HEK293 (cell line): ENCODE measurements at regions not wholly inside any gene's neighbourhood (a gene's known extent, or its start where the extent isn't known, plus 50 kb on each side); places are given as distances from the start of the nearest gene placed in this dataset.

ENCODE experiments used
- ATF2 ChIP-seq: fragments of 450-650 bp; formaldehyde crosslinking; IDR thresholded peaks from 2 replicates; pipeline ENCODE4 v1.5.1; 2016; ENCODE audit warnings: missing biosample characterization, missing genetic modification characterization, low read depth
- BCL11B ChIP-seq: fragments of 450-650 bp; formaldehyde crosslinking; IDR thresholded peaks from 2 replicates; pipeline ENCODE4 v1.5.1; 2016; ENCODE audit warnings: low read depth, missing biosample characterization, missing genetic modification characterization
- FEZF1 ChIP-seq: fragments of 450-650 bp; formaldehyde crosslinking; IDR thresholded peaks from 2 replicates; pipeline ENCODE4 v1.5.1; 2016; ENCODE audit warnings: missing biosample characterization, missing genetic modification characterization
- GLI4 ChIP-seq: fragments of 450-650 bp; formaldehyde crosslinking; IDR thresholded peaks from 2 replicates; pipeline ENCODE4 v1.5.1; 2016; ENCODE audit warnings: missing biosample characterization, missing genetic modification characterization
- ZNF223 ChIP-seq: fragments of 450-650 bp; formaldehyde crosslinking; IDR thresholded peaks from 2 replicates; pipeline ENCODE4 v1.5.1; 2016; ENCODE audit warnings: missing biosample characterization, missing genetic modification characterization
- ZNF23 ChIP-seq: fragments of 450-650 bp; formaldehyde crosslinking; IDR thresholded peaks from 2 replicates; pipeline ENCODE4 v1.5.1; 2016; ENCODE audit warnings: missing biosample characterization, missing genetic modification characterization, borderline replicate concordance
- ZNF26 ChIP-seq: fragments of 450-650 bp; formaldehyde crosslinking; IDR thresholded peaks from 2 replicates; pipeline ENCODE4 v1.5.1; 2016; ENCODE audit warnings: missing biosample characterization, missing genetic modification characterization
- ZNF266 ChIP-seq: fragments of 450-650 bp; formaldehyde crosslinking; IDR thresholded peaks from 2 replicates; pipeline ENCODE4 v1.5.1; 2016; ENCODE audit warnings: missing biosample characterization, missing genetic modification characterization, low read depth
- ZNF335 ChIP-seq: fragments of 450-650 bp; formaldehyde crosslinking; conservative IDR thresholded peaks from 2 replicates; pipeline ENCODE4 v1.5.1; 2016; ENCODE audit warnings: missing biosample characterization, missing genetic modification characterization
- ZNF404 ChIP-seq: fragments of 450-650 bp; formaldehyde crosslinking; IDR thresholded peaks from 2 replicates; pipeline ENCODE4 v1.5.1; 2017; ENCODE audit warnings: missing biosample characterization, missing genetic modification characterization
- ZNF513 ChIP-seq: fragments of 450-650 bp; IDR thresholded peaks from 2 replicates; pipeline ENCODE4 v1.5.1; 2018; ENCODE audit warnings: missing biosample characterization, missing genetic modification characterization
- ZNF521 ChIP-seq: fragments of 450-650 bp; formaldehyde crosslinking; IDR thresholded peaks from 2 replicates; pipeline ENCODE4 v1.5.1; 2017; ENCODE audit warnings: missing biosample characterization, mild to moderate bottlenecking, missing genetic modification characterization
- ZNF585B ChIP-seq: fragments of 450-650 bp; formaldehyde crosslinking; IDR thresholded peaks from 2 replicates; pipeline ENCODE4 v1.5.1; 2016; ENCODE audit warnings: missing biosample characterization, missing genetic modification characterization
- ZNF768 ChIP-seq: fragments of 450-650 bp; formaldehyde crosslinking; IDR thresholded peaks from 2 replicates; pipeline ENCODE4 v1.5.1; 2018; ENCODE audit warnings: missing biosample characterization, mild to moderate bottlenecking, missing genetic modification characterization
- ZSCAN30 ChIP-seq: fragments of 450-650 bp; IDR thresholded peaks from 2 replicates; pipeline ENCODE4 v1.5.1; 2018; ENCODE audit warnings: missing biosample characterization, mild to moderate bottlenecking, missing genetic modification characterization, moderate library complexity
- TF ChIP-seq, protein P1 (sequence below): fragments of 450-650 bp; formaldehyde crosslinking; IDR thresholded peaks from 2 replicates; pipeline ENCODE4 v1.5.1; 2017; ENCODE audit warnings: missing biosample characterization, mild to moderate bottlenecking, missing genetic modification characterization, moderate library complexity
- TF ChIP-seq, protein P2 (sequence below): fragments of 450-650 bp; formaldehyde crosslinking; IDR thresholded peaks from 2 replicates; pipeline ENCODE4 v1.5.1; 2016; ENCODE audit warnings: missing biosample characterization, missing genetic modification characterization
- TF ChIP-seq, protein P3 (sequence below): fragments of 450-650 bp; formaldehyde crosslinking; IDR thresholded peaks from 2 replicates; pipeline ENCODE4 v1.5.1; 2016; ENCODE audit warnings: missing biosample characterization, missing genetic modification characterization
- TF ChIP-seq, protein P4 (sequence below): fragments of 450-650 bp; formaldehyde crosslinking; IDR thresholded peaks from 2 replicates; pipeline ENCODE4 v1.5.1; 2016; ENCODE audit warnings: missing biosample characterization, missing genetic modification characterization
- TF ChIP-seq, protein P5 (sequence below): fragments of 450-650 bp; formaldehyde crosslinking; IDR thresholded peaks from 2 replicates; pipeline ENCODE4 v1.5.1; 2016; ENCODE audit warnings: missing biosample characterization, missing genetic modification characterization
- TF ChIP-seq, protein P6 (sequence below): fragments of 450-650 bp; formaldehyde crosslinking; IDR thresholded peaks from 2 replicates; pipeline ENCODE4 v1.5.1; 2016; ENCODE audit warnings: missing biosample characterization, missing genetic modification characterization
- TF ChIP-seq, protein P7 (sequence below): fragments of 450-650 bp; formaldehyde crosslinking; IDR thresholded peaks from 2 replicates; pipeline ENCODE4 v1.5.1; 2016; ENCODE audit warnings: missing biosample characterization, missing genetic modification characterization

- TF ChIP-seq, protein P1, sequence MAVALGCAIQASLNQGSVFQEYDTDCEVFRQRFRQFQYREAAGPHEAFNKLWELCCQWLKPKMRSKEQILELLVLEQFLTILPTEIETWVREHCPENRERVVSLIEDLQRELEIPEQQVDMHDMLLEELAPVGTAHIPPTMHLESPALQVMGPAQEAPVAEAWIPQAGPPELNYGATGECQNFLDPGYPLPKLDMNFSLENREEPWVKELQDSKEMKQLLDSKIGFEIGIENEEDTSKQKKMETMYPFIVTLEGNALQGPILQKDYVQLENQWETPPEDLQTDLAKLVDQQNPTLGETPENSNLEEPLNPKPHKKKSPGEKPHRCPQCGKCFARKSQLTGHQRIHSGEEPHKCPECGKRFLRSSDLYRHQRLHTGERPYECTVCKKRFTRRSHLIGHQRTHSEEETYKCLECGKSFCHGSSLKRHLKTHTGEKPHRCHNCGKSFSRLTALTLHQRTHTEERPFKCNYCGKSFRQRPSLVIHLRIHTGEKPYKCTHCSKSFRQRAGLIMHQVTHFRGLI (tag by site-specific recombination): no peak
- TF ChIP-seq FEZF1: no peak
- TF ChIP-seq GLI4 (tag by site-specific recombination): no peak
- TF ChIP-seq, protein P2, sequence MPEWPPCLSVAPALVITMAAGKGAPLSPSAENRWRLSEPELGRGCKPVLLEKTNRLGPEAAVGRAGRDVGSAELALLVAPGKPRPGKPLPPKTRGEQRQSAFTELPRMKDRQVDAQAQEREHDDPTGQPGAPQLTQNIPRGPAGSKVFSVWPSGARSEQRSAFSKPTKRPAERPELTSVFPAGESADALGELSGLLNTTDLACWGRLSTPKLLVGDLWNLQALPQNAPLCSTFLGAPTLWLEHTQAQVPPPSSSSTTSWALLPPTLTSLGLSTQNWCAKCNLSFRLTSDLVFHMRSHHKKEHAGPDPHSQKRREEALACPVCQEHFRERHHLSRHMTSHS: no peak
- TF ChIP-seq ZNF521 (tag by site-specific recombination): no peak
- TF ChIP-seq, protein P3, sequence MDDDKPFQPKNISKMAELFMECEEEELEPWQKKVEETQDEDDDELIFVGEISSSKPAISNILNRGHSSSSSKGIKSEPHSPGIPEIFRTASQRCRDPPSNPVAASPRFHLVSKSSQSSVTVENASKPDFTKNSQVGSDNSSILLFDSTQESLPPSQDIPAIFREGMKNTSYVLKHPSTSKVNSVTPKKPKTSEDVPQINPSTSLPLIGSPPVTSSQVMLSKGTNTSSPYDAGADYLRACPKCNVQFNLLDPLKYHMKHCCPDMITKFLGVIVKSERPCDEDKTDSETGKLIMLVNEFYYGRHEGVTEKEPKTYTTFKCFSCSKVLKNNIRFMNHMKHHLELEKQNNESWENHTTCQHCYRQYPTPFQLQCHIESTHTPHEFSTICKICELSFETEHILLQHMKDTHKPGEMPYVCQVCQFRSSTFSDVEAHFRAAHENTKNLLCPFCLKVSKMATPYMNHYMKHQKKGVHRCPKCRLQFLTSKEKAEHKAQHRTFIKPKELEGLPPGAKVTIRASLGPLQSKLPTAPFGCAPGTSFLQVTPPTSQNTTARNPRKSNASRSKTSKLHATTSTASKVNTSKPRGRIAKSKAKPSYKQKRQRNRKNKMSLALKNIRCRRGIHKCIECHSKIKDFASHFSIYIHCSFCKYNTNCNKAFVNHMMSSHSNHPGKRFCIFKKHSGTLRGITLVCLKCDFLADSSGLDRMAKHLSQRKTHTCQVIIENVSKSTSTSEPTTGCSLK: no peak
- TF ChIP-seq ZNF26 (tag by site-specific recombination): no peak
- TF ChIP-seq, protein P4, sequence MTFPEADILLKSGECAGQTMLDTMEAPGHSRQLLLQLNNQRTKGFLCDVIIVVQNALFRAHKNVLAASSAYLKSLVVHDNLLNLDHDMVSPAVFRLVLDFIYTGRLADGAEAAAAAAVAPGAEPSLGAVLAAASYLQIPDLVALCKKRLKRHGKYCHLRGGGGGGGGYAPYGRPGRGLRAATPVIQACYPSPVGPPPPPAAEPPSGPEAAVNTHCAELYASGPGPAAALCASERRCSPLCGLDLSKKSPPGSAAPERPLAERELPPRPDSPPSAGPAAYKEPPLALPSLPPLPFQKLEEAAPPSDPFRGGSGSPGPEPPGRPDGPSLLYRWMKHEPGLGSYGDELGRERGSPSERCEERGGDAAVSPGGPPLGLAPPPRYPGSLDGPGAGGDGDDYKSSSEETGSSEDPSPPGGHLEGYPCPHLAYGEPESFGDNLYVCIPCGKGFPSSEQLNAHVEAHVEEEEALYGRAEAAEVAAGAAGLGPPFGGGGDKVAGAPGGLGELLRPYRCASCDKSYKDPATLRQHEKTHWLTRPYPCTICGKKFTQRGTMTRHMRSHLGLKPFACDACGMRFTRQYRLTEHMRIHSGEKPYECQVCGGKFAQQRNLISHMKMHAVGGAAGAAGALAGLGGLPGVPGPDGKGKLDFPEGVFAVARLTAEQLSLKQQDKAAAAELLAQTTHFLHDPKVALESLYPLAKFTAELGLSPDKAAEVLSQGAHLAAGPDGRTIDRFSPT (tag by site-specific recombination): peak; percentile 34; the same call in 1 of the 2 replicates
- no peak for TF ChIP-seq ZNF404
- TF ChIP-seq, protein P5, sequence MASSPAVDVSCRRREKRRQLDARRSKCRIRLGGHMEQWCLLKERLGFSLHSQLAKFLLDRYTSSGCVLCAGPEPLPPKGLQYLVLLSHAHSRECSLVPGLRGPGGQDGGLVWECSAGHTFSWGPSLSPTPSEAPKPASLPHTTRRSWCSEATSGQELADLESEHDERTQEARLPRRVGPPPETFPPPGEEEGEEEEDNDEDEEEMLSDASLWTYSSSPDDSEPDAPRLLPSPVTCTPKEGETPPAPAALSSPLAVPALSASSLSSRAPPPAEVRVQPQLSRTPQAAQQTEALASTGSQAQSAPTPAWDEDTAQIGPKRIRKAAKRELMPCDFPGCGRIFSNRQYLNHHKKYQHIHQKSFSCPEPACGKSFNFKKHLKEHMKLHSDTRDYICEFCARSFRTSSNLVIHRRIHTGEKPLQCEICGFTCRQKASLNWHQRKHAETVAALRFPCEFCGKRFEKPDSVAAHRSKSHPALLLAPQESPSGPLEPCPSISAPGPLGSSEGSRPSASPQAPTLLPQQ (tag by site-specific recombination): peak; percentile 54; the same call in 1 of the 2 replicates
- TF ChIP-seq ZNF335 (tag by site-specific recombination): no peak
- TF ChIP-seq, protein P6, sequence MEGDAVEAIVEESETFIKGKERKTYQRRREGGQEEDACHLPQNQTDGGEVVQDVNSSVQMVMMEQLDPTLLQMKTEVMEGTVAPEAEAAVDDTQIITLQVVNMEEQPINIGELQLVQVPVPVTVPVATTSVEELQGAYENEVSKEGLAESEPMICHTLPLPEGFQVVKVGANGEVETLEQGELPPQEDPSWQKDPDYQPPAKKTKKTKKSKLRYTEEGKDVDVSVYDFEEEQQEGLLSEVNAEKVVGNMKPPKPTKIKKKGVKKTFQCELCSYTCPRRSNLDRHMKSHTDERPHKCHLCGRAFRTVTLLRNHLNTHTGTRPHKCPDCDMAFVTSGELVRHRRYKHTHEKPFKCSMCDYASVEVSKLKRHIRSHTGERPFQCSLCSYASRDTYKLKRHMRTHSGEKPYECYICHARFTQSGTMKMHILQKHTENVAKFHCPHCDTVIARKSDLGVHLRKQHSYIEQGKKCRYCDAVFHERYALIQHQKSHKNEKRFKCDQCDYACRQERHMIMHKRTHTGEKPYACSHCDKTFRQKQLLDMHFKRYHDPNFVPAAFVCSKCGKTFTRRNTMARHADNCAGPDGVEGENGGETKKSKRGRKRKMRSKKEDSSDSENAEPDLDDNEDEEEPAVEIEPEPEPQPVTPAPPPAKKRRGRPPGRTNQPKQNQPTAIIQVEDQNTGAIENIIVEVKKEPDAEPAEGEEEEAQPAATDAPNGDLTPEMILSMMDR (tag by site-specific recombination): no peak
- TF ChIP-seq ZNF513 (tag by site-specific recombination): peak; percentile 75
- no peak for TF ChIP-seq ATF2 (tag by site-specific recombination)
- no peak for TF ChIP-seq ZSCAN30 (tag by site-specific recombination)
- TF ChIP-seq ZNF768 (tag by site-specific recombination): peak; percentile 92
- no peak for TF ChIP-seq ZNF223 (tag by site-specific recombination)
- TF ChIP-seq, protein P7, sequence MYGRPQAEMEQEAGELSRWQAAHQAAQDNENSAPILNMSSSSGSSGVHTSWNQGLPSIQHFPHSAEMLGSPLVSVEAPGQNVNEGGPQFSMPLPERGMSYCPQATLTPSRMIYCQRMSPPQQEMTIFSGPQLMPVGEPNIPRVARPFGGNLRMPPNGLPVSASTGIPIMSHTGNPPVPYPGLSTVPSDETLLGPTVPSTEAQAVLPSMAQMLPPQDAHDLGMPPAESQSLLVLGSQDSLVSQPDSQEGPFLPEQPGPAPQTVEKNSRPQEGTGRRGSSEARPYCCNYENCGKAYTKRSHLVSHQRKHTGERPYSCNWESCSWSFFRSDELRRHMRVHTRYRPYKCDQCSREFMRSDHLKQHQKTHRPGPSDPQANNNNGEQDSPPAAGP (tag by site-specific recombination): peak; percentile 53; the same call in 1 of the 2 replicates
- TF ChIP-seq ZNF266: no peak
- TF ChIP-seq BCL11B (tag by site-specific recombination): no peak
- TF ChIP-seq ZNF585B: no peak
- TF ChIP-seq ZNF23 (tag by site-specific recombination): no peak
Observed at GRCh38 chr22:35477911-35478582, 62.6 kb upstream of the RASD2 start (continued).
